ENCODE measurements at regions not wholly inside any gene's neighbourhood (a gene's known extent, or its start where the extent isn't known, plus 50 kb on each side); places are given as distances from the start of the nearest gene placed in this dataset.
"Not testable (repeated sequence)": the region's sequence is repeated elsewhere in the genome, so short reads cannot be mapped to it uniquely, and the experiment has no call there.

- FAIRE-seq, result no peak
Measured at GRCh38 chr2:138323382-138324067, 178.0 kb upstream of the SPOPL start.

DNA sequence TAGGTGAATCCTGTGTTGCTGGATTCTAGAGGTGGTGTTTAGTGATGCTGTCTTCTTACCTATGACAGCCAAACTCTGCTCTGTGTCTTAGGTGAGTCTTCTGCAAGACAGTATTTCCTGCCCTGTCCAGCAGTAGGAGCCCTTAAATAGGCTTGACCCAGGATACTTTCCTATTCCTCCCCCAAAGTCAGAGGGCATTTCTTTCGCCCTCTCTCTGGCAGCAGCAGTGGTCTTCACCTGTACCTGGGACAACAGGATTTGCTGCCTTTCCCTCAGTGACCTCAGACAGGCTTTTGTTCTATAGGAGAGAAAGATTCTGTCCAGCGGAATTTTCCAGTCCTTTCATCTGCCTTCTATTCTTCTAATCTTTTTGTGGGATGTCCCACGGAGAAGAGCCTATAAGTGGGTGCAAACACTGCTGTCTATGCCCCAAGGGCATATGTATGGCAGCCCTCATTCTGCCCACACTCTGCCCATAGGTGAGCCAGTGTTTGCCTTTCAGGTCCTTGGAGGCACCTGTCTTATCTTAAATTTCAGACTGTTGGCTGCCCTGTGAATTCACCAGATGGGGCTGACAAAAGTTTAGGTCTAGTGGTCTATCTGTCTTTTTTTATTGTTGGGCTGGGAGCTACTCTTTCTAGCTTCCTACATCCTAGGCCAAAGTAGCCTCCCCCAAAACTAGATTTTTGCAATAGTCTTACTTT is 177.3 kb upstream of the SPOPL start:
- FAIRE-seq, result no peak

- FAIRE-seq, result no peak
Measured at GRCh38 chr2:138327967-138328366, 173.6 kb upstream of the SPOPL start.

DNA sequence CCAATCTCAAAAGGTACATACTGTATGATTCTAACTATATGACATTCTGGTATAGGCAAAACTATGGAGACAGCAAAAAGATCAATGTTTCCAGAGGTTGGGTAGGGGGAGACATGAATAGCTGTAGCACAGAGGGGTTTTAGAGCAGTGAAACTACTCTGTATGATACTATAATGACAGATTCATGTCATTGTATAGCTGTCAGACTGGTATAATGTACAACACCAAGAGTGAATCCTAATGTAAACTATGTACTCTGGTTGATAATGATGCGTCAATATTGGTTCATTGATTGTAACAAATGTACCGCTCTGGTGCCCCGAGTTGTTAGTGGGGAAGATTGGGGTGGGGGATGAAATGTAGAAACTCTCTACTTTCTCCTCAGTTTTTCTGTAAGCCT is 172.4 kb upstream of the SPOPL start:
- no peak for FAIRE-seq

DNA sequence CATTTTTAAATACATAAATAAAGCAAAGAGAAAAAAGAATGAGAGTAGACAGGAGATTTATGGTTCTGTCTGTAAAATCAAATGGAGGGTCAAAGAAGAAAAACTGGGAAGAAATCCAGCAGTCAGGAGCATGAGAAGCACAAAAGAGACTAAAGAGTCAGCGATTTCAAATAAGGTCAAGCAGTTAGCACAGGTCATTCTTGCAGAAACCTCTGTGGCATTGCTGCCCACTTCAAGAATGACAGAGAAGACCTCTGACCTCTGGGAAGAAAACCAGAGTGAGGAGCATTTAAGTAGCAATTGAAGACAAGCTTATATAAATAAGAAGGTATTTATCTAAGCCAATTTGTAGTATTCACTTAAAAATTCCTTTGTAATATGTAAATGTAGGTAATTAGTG is 172.0 kb upstream of the SPOPL start:
- FAIRE-seq, result no peak

DNA sequence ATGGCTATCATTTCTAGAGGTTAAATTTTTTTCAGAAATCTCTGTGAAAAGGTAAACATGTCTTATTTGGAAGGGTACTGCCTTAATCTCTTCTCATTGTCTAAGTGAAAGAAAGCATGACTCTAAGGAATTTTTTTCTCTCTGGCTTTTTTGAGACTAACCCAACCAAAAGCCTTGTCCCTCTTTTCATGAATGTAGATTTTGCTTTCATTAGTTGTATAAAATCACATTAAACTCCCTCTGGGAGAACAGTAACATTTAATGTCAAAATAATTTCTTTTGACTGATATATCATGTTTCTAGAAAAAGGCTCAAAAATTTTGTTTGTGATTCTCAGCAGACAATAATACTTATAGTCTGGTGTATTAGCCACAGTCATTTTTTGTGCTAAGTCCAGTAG is 168.4 kb upstream of the SPOPL start:
- FAIRE-seq, result no peak

DNA sequence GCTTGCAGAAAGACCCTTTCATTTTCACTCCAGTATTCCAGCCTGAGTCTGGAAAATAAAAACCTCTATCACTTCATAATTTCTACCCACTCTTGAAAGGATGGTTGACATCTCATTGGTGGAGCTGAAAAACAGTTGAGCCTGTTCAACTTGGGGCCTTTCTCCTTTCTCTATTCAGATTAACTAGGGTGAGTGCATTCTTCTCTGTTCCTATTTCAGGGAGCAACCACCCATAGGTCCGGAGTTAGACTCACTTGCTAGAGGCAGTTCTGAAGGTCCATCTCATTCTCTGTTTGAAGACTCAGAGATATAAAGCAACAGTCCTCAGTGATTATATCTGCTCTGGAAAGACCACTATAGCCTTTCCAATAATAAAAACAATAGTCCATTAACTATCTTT is 167.9 kb upstream of the SPOPL start:
- FAIRE-seq, result no peak

DNA sequence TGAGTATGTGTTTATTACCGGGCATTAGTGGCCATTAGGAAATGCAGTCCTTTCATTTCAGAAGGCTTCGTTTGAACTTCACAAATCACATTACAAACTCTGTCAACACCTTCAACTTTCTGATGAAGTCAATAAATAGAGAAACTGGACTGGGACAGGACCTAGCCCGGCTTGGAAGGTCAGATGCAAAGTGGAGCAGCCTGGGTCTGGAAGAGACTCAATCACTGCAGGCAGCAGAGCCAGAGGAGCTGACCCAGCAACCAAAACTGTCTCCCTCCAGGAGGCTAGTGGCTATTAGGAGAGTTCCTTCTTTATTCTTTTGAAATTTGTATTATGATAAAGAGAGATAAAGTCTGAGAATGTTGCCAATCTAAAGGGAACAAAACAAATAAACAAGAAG is 167.2 kb upstream of the SPOPL start:
- no peak for FAIRE-seq

DNA sequence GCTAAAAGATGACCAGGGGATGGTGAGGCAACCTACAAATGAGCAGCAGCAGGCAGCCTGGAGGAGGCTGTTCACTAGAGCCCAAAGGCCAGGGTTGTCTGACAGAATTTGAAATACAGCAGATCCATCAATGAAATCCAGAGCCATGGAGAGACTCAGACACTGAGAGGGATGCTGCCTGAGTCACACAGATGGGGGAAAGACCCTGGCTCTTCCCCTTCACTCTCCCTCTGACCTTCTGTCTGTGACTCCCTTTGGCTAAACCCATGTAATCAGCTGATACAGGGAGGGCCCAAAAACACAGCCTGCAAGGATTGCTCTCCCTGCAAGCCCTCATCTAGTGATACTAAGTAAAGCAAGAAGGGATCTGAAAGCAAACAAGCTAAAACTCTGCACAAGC is 166.5 kb upstream of the SPOPL start:
- FAIRE-seq, result no peak

- FAIRE-seq, result no peak
Measured at GRCh38 chr2:138336146-138336545, 165.4 kb upstream of the SPOPL start.

DNA sequence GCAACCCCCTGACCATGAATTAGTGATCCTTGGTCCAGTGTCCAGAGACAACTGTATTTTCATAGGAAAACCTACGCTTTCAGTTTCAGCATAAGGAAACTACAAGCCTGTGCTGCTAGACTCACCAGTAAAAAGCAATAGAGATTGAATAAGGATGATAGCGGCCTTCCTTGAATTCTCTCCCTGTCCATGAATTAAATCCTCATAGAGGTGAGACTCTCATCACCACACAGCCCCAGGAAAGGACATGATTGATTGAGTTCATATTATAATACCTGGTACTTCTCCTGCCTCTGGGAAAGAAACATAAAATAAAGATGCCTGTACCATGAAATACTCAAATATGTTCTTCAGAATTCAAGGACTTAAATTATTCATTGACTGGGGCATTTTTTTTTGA is 146.3 kb upstream of the SPOPL start:
- no peak for FAIRE-seq

- FAIRE-seq, result no peak
Measured at GRCh38 chr2:138356178-138356577, 145.4 kb upstream of the SPOPL start.

DNA sequence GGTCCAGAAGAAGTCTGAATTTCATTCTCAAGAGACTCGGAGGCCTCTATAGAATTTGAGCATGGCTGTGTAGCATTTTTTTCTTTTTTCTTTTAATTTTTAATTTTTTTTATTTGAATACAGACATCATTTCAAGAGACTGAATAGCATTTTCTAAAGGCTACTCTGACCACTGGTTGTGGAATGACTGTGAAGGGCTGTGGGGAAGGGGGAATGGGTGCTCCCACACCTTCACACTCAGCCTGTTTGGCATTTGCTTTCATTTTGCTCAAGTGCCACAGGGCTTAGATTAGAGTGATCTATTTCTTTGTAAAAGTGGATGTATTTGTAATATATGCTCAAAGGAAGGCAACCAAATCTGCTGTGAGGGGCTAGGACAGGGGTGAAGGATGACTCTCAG is 142.0 kb upstream of the SPOPL start:
- no peak for FAIRE-seq

DNA sequence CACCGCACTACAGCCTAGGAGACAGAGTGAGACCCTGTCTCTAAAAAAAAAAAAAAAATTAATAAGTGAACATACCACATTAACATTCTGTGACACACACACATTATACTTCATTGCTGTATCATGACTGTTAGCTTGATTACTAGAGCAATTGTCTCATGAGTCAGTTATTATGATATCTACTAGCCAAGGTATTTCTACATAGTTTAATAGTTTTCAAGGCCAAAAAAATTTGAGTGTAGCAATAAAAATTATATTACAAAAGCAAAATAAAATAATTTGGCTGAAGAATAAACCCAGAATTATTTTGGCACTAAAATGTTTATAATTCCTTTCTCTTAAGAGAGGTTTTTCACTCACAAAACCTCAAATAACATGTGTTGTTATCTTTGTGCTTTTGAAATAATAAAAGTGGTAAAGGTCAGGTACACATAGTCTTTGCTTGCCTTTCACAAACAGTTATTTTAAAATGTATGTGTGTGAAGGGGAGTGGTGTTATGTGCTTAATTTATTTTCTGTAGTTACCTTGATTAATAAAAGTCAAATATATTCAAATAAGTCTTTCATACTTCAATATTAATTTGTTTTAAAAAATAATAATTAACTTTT is 136.9 kb upstream of the SPOPL start:
- no peak for FAIRE-seq

DNA sequence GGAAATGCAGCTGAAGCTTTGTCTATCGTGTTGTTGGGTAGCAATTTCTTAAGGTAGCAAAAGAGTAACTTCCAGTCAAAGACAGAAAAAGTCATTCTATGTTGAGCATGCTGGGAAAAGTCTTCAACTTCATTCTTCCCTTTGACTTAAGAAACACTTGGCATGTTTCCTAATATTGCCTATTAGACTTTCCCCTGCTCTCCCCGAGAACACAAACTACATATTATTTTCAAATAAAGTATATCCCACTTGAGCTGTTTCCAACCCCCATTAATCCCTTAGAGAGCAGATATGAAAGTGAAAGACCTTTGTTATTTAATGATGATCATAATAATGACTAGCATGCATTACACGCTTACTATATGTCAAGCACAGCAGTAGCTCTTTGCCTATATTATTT is 136.0 kb upstream of the SPOPL start:
- FAIRE-seq, result no peak

- no peak for FAIRE-seq
Measured at GRCh38 chr2:138369856-138370255, 131.7 kb upstream of the SPOPL start.

GRCh38 chr2:138373993-138374408 is 127.6 kb upstream of the SPOPL start:
- FAIRE-seq, result peak; percentile 92

- no peak for FAIRE-seq
Measured at GRCh38 chr2:138381373-138381772, 120.2 kb upstream of the SPOPL start.

GRCh38 chr2:138382672-138383071 is 118.9 kb upstream of the SPOPL start:
- FAIRE-seq, result no peak

DNA sequence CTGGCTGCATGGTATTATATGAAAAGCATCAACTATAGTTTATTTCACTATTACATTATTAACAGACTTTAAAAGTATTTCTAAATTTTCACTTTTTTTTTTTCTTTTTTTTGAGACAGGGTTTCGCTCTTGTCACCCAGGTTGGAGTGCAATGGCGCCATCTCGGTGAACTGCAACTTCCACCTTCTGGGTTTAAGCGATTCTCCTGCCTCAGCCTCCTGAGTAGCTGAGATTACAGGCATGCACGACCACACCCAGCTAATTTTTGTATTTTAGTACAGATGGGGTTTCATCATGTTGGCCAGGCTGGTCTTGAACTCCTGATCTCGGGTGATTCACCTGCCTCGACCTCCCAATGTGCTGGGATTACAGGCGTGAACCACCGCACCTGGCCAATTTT is 115.4 kb upstream of the SPOPL start:
- not testable (repeated sequence) for FAIRE-seq

DNA sequence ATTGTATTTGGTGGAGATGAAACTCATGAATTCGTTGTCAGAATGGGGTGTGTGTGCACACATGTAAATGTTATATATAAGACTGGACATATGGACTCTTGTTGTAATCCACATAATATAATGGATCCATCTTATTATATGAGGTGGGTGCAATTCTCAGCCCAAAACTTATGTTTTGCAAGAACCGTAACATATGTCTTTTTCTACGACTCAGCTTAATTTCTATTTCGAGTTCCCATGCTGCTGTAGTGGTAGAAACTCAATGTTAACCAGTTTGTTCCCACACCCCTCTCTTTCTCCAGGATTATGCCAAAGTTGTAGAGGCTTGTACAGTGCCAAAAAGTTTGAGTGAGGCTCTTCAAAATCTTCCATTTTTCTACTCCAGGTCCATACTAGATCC is 112.5 kb upstream of the SPOPL start:
- no peak for FAIRE-seq

- no peak for FAIRE-seq
Measured at GRCh38 chr2:138390316-138390945, 111.1 kb upstream of the SPOPL start.

DNA sequence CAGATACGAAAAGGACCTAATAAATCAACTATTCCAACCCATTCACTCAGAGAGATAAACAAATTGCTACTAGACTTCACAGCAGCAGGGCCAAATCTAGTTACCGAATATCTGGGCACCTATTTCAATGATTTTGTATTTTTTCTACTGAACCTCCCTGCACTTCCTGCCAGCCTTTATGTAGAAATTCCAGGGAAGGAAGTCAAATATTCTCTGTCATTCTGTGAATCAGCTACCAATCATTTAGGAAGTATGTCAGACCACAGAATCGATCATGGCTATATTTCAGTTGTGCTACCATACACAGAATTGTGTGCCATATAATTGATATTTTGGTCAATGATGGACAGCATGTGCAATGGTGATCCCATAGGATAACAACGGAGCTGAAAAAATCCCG is 109.6 kb upstream of the SPOPL start:
- no peak for FAIRE-seq

Data from TTC549 (cell line).